Uterus (tissue), 3 donors: ENCODE measurements at regions not wholly inside any gene's neighbourhood (a gene's known extent, or its start where the extent isn't known, plus 50 kb on each side); places are given as distances from the start of the nearest gene placed in this dataset.

ENCODE experiments used
- DNase-seq, 2 donors: peaks; one replicate each; pipeline ENCODE4 v3.0.0-alpha.2; 2019 to 2020
- H3K27ac ChIP-seq, 2 donors: fragments of 200-600 bp; sonication (generic); 1 replicate in 1 of 2; 2 replicates in 1 of 2; pipeline ENCODE4 v1.5.1; 2016 to 2018
- H3K27me3 ChIP-seq, 2 donors: fragments of 200-600 bp; sonication (generic); one replicate each; pipeline ENCODE4 v1.5.1; 2018 to 2019; ENCODE audit warnings: control low read depth in 1 of 2
- H3K36me3 ChIP-seq, 2 donors: fragments of 200-600 bp; sonication (generic); one replicate each; pipeline ENCODE4 v1.5.1; 2019; ENCODE audit warnings: control low read depth in 1 of 2
- H3K4me1 ChIP-seq, 2 donors: fragments of 200-600 bp; sonication (generic); one replicate each; pipeline ENCODE4 v1.5.1; 2018 to 2019; ENCODE audit warnings: control low read depth in 1 of 2
- H3K4me3 ChIP-seq, 2 donors: fragments of 200-600 bp; sonication (generic); 1 replicate in 1 of 2; 2 replicates in 1 of 2; pipeline ENCODE4 v1.5.1; 2018 to 2019; ENCODE audit warnings: mild to moderate bottlenecking in 1 of 2
- H3K9me3 ChIP-seq, 2 donors: fragments of 200-600 bp; sonication (generic); one replicate each; pipeline ENCODE4 v1.5.1; 2019; ENCODE audit warnings: control low read depth in 1 of 2
- CTCF ChIP-seq, 4 experiments: fragments of 200-600 bp in 2 of 4; fragments of 450-650 bp in 2 of 4; sonication (generic) in 2 of 4; IDR thresholded peaks; one replicate each; pipeline ENCODE4 v1.5.1; 2016 to 2019; ENCODE audit warnings: antibody characterized with exemption in 4 of 4, mild to moderate bottlenecking in 2 of 4, moderate library complexity in 1 of 4
- POLR2A ChIP-seq, 2 donors: fragments of 450-650 bp; IDR thresholded peaks; one replicate each; pipeline ENCODE4 v1.6.1; 2016; ENCODE audit warnings: antibody characterized with exemption in 2 of 2, mild to moderate bottlenecking in 1 of 2, moderate library complexity in 1 of 2
- intact Hi-C: fragments of 100-400 bp; cut with DNase I; formaldehyde crosslinking; loops from one replicate; pipeline ENCODE4 v1.15.1; 2023; ENCODE audit warnings: low total_unique reads
- donor health status: DM: yes; HTN: yes; CAD: no.

GRCh38 chr14:87838931-87839330 is 154.1 kb downstream of the GALC start:
- intact Hi-C loops: no loop called here
- Histone ChIP-seq H3K9me3 (no peaks in the 10 kb centered on the region), H3K36me3 (no peaks in the 10 kb centered on the region), H3K4me3 (no peak overlapping the region), H3K27me3 (no peaks in the 10 kb centered on the region), H3K4me1 (no peaks in the 10 kb centered on the region), H3K27ac (no peak overlapping the region)
- DNase-seq: no peak
- TF ChIP-seq CTCF (IDR thresholded peaks at IDR 0.05) (no peak), POLR2A (IDR thresholded peaks at IDR 0.05) (no peak)

- Histone ChIP-seq H3K4me3 (no peak overlapping the region), H3K27me3 (no peaks in the 10 kb centered on the region), H3K9me3 (no peaks in the 10 kb centered on the region), H3K27ac (no peak overlapping the region), H3K36me3 (no peaks in the 10 kb centered on the region), H3K4me1 (no peaks in the 10 kb centered on the region)
- no peak for TF ChIP-seq POLR2A (IDR thresholded peaks at IDR 0.05)
- no peak for DNase-seq
- intact Hi-C loops: no loop called here
Observed at GRCh38 chr14:87837296-87837695, 155.7 kb downstream of the GALC start.

- TF ChIP-seq CTCF (IDR thresholded peaks at IDR 0.05) (no peak), POLR2A (IDR thresholded peaks at IDR 0.05) (no peak)
- Histone ChIP-seq H3K4me3 (no peak overlapping the region), H3K27ac (no peak overlapping the region), H3K4me1 (no peaks in the 10 kb centered on the region), H3K27me3 (no peaks in the 10 kb centered on the region), H3K36me3 (no peaks in the 10 kb centered on the region), H3K9me3 (no peaks in the 10 kb centered on the region)
- intact Hi-C loops: no loop called here
- DNase-seq: no peak
Observed at GRCh38 chr14:87834594-87834993, 158.4 kb downstream of the GALC start.

GRCh38 chr14:87833026-87833425 is 160.0 kb downstream of the GALC start:
- H3K27ac ChIP-seq: no peak overlapping the region
- H3K27me3 ChIP-seq: no peaks in the 10 kb centered on the region
- no peak for DNase-seq
- H3K4me1 ChIP-seq: no peaks in the 10 kb centered on the region
- no peaks in the 10 kb centered on the region for H3K36me3 ChIP-seq
- H3K4me3 ChIP-seq: no peak overlapping the region
- TF ChIP-seq CTCF (IDR thresholded peaks at IDR 0.05) (no peak), POLR2A (IDR thresholded peaks at IDR 0.05) (no peak)
- intact Hi-C loops: no loop called here
- H3K9me3 ChIP-seq: no peaks in the 10 kb centered on the region

GRCh38 chr14:87830443-87831096 is 162.4 kb downstream of the GALC start:
- Histone ChIP-seq H3K36me3 (no peaks in the 10 kb centered on the region), H3K4me3 (no peak overlapping the region), H3K4me1 (no peaks in the 10 kb centered on the region), H3K27me3 (no peaks in the 10 kb centered on the region), H3K9me3 (no peaks in the 10 kb centered on the region), H3K27ac (no peak overlapping the region)
- no peak for DNase-seq
- TF ChIP-seq POLR2A (IDR thresholded peaks at IDR 0.05): no peak
- no peak for TF ChIP-seq CTCF (IDR thresholded peaks at IDR 0.05)
- intact Hi-C loops: no loop called here

- intact Hi-C loops: no loop called here
- TF ChIP-seq POLR2A (IDR thresholded peaks at IDR 0.05) (no peak), CTCF (IDR thresholded peaks at IDR 0.05) (no peak)
- no peaks in the 10 kb centered on the region for H3K9me3 ChIP-seq
Observed at GRCh38 chr14:87829543-87829942, 163.4 kb downstream of the GALC start.

More at GRCh38 chr14:87829543-87829942, 163.4 kb downstream of the GALC start:
- Histone ChIP-seq H3K4me3 (no peak overlapping the region), H3K4me1 (no peaks in the 10 kb centered on the region), H3K36me3 (no peaks in the 10 kb centered on the region), H3K27ac (no peak overlapping the region), H3K27me3 (no peaks in the 10 kb centered on the region)
- no peak for DNase-seq
